Esophagus squamous epithelium (tissue), 4 donors: ENCODE measurements at regions not wholly inside any gene's neighbourhood (a gene's known extent, or its start where the extent isn't known, plus 50 kb on each side); places are given as distances from the start of the nearest gene placed in this dataset.

ENCODE experiments used
- POLR2A ChIP-seq, 4 donors: fragments of 450-650 bp; IDR thresholded peaks; one replicate each; pipeline ENCODE4 v1.6.1; 2017; ENCODE audit warnings: antibody characterized with exemption in 4 of 4, mild to moderate bottlenecking in 4 of 4, moderate library complexity in 3 of 4
- TF ChIP-seq, protein P1 (sequence below), 6 experiments: fragments of 450-650 bp in 4 of 6; fragments of 200-600 bp in 2 of 6; sonication (generic) in 2 of 6; IDR thresholded peaks; one replicate each; pipeline ENCODE4 v1.5.1; 2016 to 2019; ENCODE audit warnings: antibody characterized with exemption in 6 of 6, mild to moderate bottlenecking in 4 of 6, moderate library complexity in 4 of 6

DNA sequence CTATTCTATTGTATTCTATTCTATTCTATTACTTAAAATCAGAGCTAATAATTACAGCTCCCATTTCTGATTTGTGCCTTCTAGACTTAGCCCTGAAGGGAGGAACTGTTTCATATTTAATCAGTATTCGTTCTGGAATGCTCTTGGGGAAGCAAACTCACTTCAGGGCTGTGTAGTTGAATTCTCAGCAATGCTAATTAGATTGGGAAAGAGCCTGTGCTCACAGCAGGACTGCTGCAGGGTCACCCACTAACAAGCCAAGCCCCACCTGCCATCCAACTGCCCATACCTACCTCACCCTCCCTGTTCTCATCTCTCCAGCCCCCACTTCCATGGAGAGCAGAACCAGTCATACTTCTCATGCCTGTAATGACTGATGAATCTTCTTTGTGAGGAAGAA, 464.2 kb downstream of the PTPRU start:
- TF ChIP-seq, protein P1, sequence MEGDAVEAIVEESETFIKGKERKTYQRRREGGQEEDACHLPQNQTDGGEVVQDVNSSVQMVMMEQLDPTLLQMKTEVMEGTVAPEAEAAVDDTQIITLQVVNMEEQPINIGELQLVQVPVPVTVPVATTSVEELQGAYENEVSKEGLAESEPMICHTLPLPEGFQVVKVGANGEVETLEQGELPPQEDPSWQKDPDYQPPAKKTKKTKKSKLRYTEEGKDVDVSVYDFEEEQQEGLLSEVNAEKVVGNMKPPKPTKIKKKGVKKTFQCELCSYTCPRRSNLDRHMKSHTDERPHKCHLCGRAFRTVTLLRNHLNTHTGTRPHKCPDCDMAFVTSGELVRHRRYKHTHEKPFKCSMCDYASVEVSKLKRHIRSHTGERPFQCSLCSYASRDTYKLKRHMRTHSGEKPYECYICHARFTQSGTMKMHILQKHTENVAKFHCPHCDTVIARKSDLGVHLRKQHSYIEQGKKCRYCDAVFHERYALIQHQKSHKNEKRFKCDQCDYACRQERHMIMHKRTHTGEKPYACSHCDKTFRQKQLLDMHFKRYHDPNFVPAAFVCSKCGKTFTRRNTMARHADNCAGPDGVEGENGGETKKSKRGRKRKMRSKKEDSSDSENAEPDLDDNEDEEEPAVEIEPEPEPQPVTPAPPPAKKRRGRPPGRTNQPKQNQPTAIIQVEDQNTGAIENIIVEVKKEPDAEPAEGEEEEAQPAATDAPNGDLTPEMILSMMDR (IDR thresholded peaks at IDR 0.05): no peak
- no peak for TF ChIP-seq POLR2A (IDR thresholded peaks at IDR 0.05)
